GM12874 (cell line): ENCODE measurements at regions not wholly inside any gene's neighbourhood (a gene's known extent, or its start where the extent isn't known, plus 50 kb on each side); places are given as distances from the start of the nearest gene placed in this dataset.

ENCODE experiments used
- CTCF ChIP-seq: IDR thresholded peaks from 2 replicates; pipeline ENCODE4 v1.5.1; 2011; ENCODE audit warnings: low read depth, mild to moderate bottlenecking, control low read depth, low read length, moderate library complexity; ENCODE audit not compliant: insufficient read depth

- TF ChIP-seq CTCF: no peak
Observed at GRCh38 chr16:65283181-65283651, 161.4 kb upstream of the CDH11 start.

DNA sequence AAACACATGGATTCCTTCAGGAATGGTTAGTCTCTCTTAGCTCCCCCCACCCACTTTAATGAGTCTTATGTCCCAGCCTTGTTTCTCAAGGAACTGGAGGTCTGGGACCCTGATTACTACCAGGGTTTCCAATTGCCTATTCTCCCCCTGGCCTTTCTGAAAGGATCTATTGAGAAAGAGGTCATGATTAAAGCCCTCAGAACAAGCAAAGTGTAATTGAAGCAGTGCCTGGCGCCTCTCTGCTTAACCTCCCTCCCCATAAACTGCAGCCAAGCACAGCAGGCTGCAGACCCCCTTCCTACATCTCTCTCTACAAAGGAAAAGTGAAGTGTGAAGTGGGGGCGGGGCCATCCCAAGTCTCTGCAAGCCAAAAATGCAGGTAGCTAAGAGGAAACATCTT, 159.7 kb upstream of the CDH11 start:
- TF ChIP-seq CTCF: no peak

DNA sequence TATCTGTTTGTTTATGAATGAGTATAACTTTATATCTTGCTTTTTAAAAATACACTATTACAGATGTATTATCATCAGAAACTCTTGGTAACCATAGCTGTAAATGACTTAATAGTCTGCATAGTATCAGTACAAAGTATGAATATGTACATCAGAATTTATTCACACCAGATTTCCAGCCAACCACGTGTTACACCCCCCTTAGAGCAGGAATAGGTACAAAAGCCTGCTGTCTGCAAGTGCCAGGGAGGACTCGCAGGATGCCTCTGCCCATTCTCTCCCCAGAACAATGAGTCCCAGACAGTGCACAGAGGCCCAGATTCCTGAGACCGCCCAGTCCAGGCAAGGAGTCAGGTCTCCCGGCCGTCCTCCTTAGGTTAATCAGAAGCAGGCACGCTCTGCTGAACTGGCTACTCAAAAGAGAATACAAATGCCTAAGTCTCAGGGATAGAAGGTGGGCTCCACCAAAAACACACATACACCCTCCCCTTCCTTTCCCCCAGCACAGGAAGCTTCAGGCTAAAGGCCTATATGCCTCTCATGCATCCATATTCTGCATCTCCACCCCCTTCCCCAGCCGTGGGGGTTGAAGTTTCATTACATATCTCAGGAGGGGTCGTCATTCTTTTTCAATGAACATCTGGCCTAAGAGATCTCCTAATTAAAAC, 159.1 kb upstream of the CDH11 start:
- no peak for TF ChIP-seq CTCF

DNA sequence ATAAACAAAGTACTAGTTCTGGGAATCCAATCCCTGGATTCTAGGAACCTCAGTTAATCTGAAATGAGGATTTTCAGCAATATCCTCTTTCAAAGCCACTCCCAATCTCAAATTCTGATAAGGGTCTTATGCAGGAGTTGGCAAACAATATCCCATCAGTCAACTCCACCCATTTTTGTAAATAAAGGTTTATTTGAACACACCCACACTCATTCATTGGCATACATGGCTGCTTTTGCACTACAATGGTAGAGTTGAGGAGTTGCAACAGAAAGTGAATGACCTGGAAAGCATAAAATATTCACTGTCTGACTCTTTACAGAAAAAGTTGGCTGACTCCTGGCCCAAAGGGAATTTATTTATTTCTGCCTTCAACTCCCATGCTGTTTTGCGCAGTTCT, 157.7 kb upstream of the CDH11 start:
- TF ChIP-seq CTCF: no peak

- no peak for TF ChIP-seq CTCF
Observed at GRCh38 chr16:65278874-65279273, 157.0 kb upstream of the CDH11 start.

DNA sequence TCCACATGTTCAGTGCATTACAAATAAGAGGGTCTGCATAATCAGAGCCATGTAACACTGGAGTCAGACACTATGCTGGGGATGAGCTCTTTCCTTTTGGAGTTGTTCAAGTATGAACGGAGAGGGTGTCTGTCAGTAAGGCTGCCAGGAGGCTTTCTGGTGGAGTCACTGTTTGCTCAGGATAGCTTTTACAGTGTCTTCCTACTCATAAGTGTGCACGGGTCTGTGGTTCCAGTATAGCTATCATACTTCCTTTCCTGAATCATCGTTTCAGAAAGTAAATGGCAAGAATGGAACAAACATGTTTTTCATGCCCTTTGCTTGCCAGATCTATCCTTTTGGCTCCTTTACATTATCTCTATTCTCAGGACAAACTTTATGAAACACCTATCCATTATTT, 152.7 kb upstream of the CDH11 start:
- no peak for TF ChIP-seq CTCF

GRCh38 chr16:65272699-65273414, 151.0 kb upstream of the CDH11 start:
- TF ChIP-seq CTCF: no peak
